A549 (cell line): ENCODE measurements at regions not wholly inside any gene's neighbourhood (a gene's known extent, or its start where the extent isn't known, plus 50 kb on each side); places are given as distances from the start of the nearest gene placed in this dataset.

Experiments
- ATAC-seq, 2 experiments: fragments of 200-7000 bp in 1 of 2; fragments of >200 bp in 1 of 2; cut with Nextera tagmentation in 1 of 2; cut with Tn5 transposase in 1 of 2; 3 replicates each; pipeline versions ENCODE4 v1.8.0 to v1.9.1; 2018 to 2020; ENCODE audit warnings: mild to moderate bottlenecking in 1 of 2, moderate library complexity in 1 of 2
- CTCF ChIA-PET: fragments of 300-600 bp; sonication (Branson Sonifier 250); formaldehyde crosslinking; extraction: SDS; loops from one replicate; lab custom pipeline; 2021; ENCODE audit warnings: antibody characterized with exemption, inconsistent platforms; lab: Yijun Ruan, JAX
- POLR2A ChIA-PET: fragments of 350-600 bp; formaldehyde crosslinking; extraction: SDS; loops from one replicate; lab custom pipeline; 2021; ENCODE audit warnings: antibody characterized with exemption, inconsistent platforms; lab: Yijun Ruan, JAX
- DNase-seq, 2 experiments: peaks; one replicate each; pipeline versions ENCODE4 v3.0.0 to v3.0.0-alpha.2; 2011 to 2016; ENCODE audit warnings: low read depth in 1 of 2, low spot score in 1 of 2
- FAIRE-seq: peaks from 2 replicates; lab custom pipeline; 2011; peaks lifted over from hg19 to GRCh38; lab: Jason Lieb, UNC
- H3K27ac ChIP-seq, 2 experiments: fragments of >200 bp; sonication (Bioruptor Twin); formaldehyde crosslinking; 3 replicates each; pipeline ENCODE4 v1.5.1; 2016 to 2017
- H3K4me1 ChIP-seq: fragments of >200 bp; sonication (Bioruptor Twin); formaldehyde crosslinking; 3 replicates; pipeline ENCODE4 v1.6.1; 2016
- H3K4me2 ChIP-seq: fragments of >200 bp; sonication (Bioruptor Twin); formaldehyde crosslinking; 3 replicates; pipeline ENCODE4 v1.6.1; 2016
- H3K4me3 ChIP-seq: fragments of >200 bp; sonication (Bioruptor Twin); formaldehyde crosslinking; 3 replicates; pipeline ENCODE4 v1.5.1; 2016
- H3K9me3 ChIP-seq: fragments of >200 bp; sonication (Bioruptor Twin); formaldehyde crosslinking; 3 replicates; pipeline ENCODE4 v1.6.1; 2016
- CEBPB ChIP-seq, 2 experiments: fragments of >200 bp in 1 of 2; sonication (Bioruptor Twin) in 1 of 2; formaldehyde crosslinking in 1 of 2; IDR thresholded peaks; 2 replicates each; pipeline ENCODE4 v1.6.1; 2012 to 2016
- CHD4 ChIP-seq: fragments of 200-600 bp; sonication (generic); IDR thresholded peaks from 2 replicates; pipeline ENCODE4 v1.6.1; 2016; ENCODE audit warnings: antibody characterized with exemption, mild to moderate bottlenecking, borderline replicate concordance
- HEYL ChIP-seq: fragments of 250-450 bp; sonication (Bioruptor Pico); IDR thresholded peaks from 2 replicates; pipeline ENCODE4 v1.8.0; 2021; ENCODE audit warnings: mild to moderate bottlenecking, moderate library complexity
- HOXA7 ChIP-seq: fragments of 250-450 bp; sonication (Bioruptor Pico); IDR thresholded peaks from 2 replicates; pipeline ENCODE4 v1.5.0; 2020; ENCODE audit warnings: mild to moderate bottlenecking, moderate library complexity
- KDM5A ChIP-seq: fragments of 200-600 bp; sonication (generic); IDR thresholded peaks from 2 replicates; pipeline ENCODE4 v1.6.1; 2016; ENCODE audit warnings: antibody characterized with exemption, mild to moderate bottlenecking
- MAFK ChIP-seq: fragments of 450-650 bp; IDR thresholded peaks from 2 replicates; pipeline ENCODE4 v1.6.1; 2014; ENCODE audit not compliant: partially characterized antibody
- MYC ChIP-seq: IDR thresholded peaks from 2 replicates; pipeline ENCODE4 v1.6.1; 2012; ENCODE audit warnings: mild to moderate bottlenecking, inconsistent platforms, low read length, improper control_type of control experiment, borderline replicate concordance
- NFE2L2 ChIP-seq: fragments of 150-350 bp; conservative IDR thresholded peaks from 2 replicates; pipeline ENCODE4 v1.6.1; 2014; ENCODE audit warnings: low read length
- NPAS2 ChIP-seq: fragments of 250-450 bp; sonication (Bioruptor Pico); IDR thresholded peaks from 2 replicates; pipeline ENCODE4 v1.8.0; 2022; ENCODE audit warnings: mild to moderate bottlenecking, moderate library complexity, borderline replicate concordance
- POLR2AphosphoS2 ChIP-seq: conservative IDR thresholded peaks from 2 replicates; pipeline ENCODE4 v1.6.1; 2012; ENCODE audit warnings: low read length, improper control_type of control experiment, inconsistent platforms
- RFX5 ChIP-seq: fragments of 450-650 bp; IDR thresholded peaks from 2 replicates; pipeline ENCODE4 v1.7.1; 2014; ENCODE audit warnings: antibody characterized with exemption, mild to moderate bottlenecking, moderate library complexity
- SREBF2 ChIP-seq: fragments of 450-650 bp; IDR thresholded peaks from 2 replicates; pipeline ENCODE4 v1.6.1; 2014; ENCODE audit warnings: mild to moderate bottlenecking, moderate library complexity
- TP53 ChIP-seq: fragments of 250-450 bp; sonication (Bioruptor Pico); IDR thresholded peaks from 2 replicates; pipeline ENCODE4 v1.5.0; 2021; ENCODE audit warnings: mild to moderate bottlenecking, moderate library complexity
- ZC3H11A ChIP-seq: fragments of 450-650 bp; IDR thresholded peaks from 2 replicates; pipeline ENCODE4 v1.6.1; 2014; ENCODE audit warnings: antibody characterized with exemption, mild to moderate bottlenecking
- ZFP36 ChIP-seq: fragments of 450-650 bp; IDR thresholded peaks from 2 replicates; pipeline ENCODE4 v1.6.1; 2014; ENCODE audit warnings: borderline replicate concordance; ENCODE audit not compliant: partially characterized antibody
- ZNF302 ChIP-seq: fragments of 250-450 bp; sonication (Bioruptor Pico); IDR thresholded peaks from 2 replicates; pipeline ENCODE4 v1.9.0; 2021; ENCODE audit warnings: inconsistent platforms, mild to moderate bottlenecking, moderate library complexity
- WGBS: methylation state at CpG from one replicate; pipeline ENCODE4 v1.1.6; 2017; ENCODE audit errors: missing lambda C conversion rate; 5-methylcytosine and 5-hydroxymethylcytosine counted together
- TF ChIP-seq, protein P1 (sequence below): fragments of 250-450 bp; sonication (Bioruptor Pico); IDR thresholded peaks from 2 replicates; pipeline ENCODE4 v1.5.0; 2021; ENCODE audit warnings: mild to moderate bottlenecking, moderate library complexity, borderline replicate concordance
- TF ChIP-seq, protein P2 (sequence below): fragments of >200 bp; sonication (Bioruptor Twin); formaldehyde crosslinking; IDR thresholded peaks from 3 replicates; pipeline ENCODE4 v1.6.1; 2016
- TF ChIP-seq, protein P3 (sequence below): fragments of >200 bp; sonication (Bioruptor Twin); formaldehyde crosslinking; IDR thresholded peaks from 3 replicates; pipeline ENCODE4 v1.5.1; 2016
- TF ChIP-seq, protein P4 (sequence below): fragments of 200-600 bp; sonication (generic); IDR thresholded peaks from 2 replicates; pipeline ENCODE4 v1.6.1; 2016; ENCODE audit warnings: antibody characterized with exemption, mild to moderate bottlenecking, moderate library complexity

DNA sequence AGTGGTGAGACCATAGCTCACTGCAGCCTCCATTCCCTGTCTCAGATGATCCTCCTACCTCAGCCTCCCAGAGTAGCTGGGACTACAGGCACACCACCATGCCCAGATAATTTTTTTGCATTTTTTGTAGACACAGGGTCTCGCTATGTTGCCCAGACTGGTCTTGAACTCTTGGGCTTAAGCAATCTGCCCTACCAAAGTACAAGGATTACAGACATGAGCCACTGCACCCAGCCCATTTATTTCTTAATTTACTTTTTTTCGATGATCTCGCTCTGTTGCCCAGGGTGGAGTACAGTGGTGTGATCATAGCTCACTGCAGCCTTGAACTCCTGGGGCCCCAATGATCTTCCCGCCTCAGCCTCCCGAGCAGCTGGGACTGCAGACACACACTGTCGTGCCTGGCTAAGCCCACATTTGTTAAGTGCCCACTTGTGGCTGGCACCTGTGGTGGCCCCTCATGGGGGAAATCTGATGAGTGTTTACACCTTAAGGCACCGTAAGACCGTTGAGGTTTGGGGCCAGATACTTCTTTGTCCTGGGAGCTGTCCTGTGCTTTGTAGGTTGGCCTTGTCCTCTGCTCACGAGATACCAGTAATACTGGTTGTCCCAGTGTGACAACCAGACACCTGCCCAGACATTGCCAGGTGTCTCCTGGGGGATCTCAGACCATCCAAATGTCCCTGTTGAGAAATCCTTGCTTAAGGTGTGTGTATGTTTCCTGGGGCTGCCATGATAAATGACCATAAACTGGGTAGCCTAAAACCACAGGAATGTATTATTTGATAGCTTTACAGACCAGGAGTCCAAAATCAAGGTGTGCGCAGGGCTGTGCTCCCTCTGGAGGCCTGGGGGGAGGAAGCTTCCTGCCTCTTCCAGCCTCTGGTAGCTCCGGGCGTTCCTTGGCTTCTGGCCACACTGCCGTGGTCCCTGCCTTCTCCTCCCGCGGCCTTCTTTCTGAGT, 141.4 kb upstream of the GSE1 start (continued):
- TF ChIP-seq, protein P1, sequence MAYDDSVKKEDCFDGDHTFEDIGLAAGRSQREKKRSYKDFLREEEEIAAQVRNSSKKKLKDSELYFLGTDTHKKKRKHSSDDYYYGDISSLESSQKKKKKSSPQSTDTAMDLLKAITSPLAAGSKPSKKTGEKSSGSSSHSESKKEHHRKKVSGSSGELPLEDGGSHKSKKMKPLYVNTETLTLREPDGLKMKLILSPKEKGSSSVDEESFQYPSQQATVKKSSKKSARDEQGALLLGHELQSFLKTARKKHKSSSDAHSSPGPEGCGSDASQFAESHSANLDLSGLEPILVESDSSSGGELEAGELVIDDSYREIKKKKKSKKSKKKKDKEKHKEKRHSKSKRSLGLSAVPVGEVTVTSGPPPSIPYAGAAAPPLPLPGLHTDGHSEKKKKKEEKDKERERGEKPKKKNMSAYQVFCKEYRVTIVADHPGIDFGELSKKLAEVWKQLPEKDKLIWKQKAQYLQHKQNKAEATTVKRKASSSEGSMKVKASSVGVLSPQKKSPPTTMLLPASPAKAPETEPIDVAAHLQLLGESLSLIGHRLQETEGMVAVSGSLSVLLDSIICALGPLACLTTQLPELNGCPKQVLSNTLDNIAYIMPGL: no peak
- no peak for TF ChIP-seq TP53 (CRISPR knock-in tag)
- no peak for TF ChIP-seq CHD4
- no peak for TF ChIP-seq MYC
- TF ChIP-seq ZFP36: no peak
- TF ChIP-seq MAFK: no peak
- TF ChIP-seq RFX5: no peak

DNA sequence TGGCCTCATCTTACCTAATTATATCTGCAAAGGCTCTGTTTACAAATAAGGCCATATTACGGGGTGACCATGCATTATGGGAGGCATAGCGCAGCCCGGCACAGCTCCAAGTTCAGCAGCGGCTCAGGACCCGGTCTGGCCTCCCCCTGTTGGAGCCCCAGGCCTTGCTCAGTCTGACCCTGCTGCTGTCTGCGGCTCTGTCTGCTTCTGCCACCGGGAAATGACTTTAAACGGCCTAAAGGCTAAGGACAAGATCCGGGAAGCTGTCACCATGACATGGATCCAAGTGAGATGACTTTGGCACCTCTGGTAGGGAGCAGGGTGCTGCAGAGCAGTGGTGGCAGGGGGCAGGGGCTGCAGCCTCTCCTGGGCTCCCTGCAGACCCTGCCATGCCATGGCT, 140.6 kb upstream of the GSE1 start:
- Histone ChIP-seq H3K27ac (no peak overlapping the region), H3K4me3 (no peak overlapping the region), H3K4me1 (no peaks in the 10 kb centered on the region), H3K4me2 (no peak overlapping the region), H3K9me3 (no peaks in the 10 kb centered on the region)
- no peak for DNase-seq
- CTCF ChIA-PET: interaction anchor here (0.9 to 5.2 kb wide), 11 partner anchors 12 to 138 kb away, joined by 3 to 27 read pairs (median 4); no protein-coding TSS in a partner anchor
- WGBS: 82% methylated on average over 6 of the region's 9 CpGs
- FAIRE-seq: no peak
- POLR2A ChIA-PET: no interaction called here
- TF ChIP-seq KDM5A (no peak), CEBPB (IDR thresholded peaks at IDR 0.05) (no peak), ZFP36 (no peak), ZNF302 (CRISPR knock-in tag) (no peak), SREBF2 (no peak), HEYL (CRISPR knock-in tag) (no peak), NPAS2 (CRISPR knock-in tag) (no peak), POLR2AphosphoS2 (no peak), NFE2L2 (no peak), ZC3H11A (no peak), HOXA7 (CRISPR knock-in tag) (no peak)
- TF ChIP-seq, protein P2, sequence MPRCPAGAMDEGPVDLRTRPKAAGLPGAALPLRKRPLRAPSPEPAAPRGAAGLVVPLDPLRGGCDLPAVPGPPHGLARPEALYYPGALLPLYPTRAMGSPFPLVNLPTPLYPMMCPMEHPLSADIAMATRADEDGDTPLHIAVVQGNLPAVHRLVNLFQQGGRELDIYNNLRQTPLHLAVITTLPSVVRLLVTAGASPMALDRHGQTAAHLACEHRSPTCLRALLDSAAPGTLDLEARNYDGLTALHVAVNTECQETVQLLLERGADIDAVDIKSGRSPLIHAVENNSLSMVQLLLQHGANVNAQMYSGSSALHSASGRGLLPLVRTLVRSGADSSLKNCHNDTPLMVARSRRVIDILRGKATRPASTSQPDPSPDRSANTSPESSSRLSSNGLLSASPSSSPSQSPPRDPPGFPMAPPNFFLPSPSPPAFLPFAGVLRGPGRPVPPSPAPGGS: no peak
- TF ChIP-seq, protein P3, sequence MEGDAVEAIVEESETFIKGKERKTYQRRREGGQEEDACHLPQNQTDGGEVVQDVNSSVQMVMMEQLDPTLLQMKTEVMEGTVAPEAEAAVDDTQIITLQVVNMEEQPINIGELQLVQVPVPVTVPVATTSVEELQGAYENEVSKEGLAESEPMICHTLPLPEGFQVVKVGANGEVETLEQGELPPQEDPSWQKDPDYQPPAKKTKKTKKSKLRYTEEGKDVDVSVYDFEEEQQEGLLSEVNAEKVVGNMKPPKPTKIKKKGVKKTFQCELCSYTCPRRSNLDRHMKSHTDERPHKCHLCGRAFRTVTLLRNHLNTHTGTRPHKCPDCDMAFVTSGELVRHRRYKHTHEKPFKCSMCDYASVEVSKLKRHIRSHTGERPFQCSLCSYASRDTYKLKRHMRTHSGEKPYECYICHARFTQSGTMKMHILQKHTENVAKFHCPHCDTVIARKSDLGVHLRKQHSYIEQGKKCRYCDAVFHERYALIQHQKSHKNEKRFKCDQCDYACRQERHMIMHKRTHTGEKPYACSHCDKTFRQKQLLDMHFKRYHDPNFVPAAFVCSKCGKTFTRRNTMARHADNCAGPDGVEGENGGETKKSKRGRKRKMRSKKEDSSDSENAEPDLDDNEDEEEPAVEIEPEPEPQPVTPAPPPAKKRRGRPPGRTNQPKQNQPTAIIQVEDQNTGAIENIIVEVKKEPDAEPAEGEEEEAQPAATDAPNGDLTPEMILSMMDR: no peak
- TF ChIP-seq, protein P4, sequence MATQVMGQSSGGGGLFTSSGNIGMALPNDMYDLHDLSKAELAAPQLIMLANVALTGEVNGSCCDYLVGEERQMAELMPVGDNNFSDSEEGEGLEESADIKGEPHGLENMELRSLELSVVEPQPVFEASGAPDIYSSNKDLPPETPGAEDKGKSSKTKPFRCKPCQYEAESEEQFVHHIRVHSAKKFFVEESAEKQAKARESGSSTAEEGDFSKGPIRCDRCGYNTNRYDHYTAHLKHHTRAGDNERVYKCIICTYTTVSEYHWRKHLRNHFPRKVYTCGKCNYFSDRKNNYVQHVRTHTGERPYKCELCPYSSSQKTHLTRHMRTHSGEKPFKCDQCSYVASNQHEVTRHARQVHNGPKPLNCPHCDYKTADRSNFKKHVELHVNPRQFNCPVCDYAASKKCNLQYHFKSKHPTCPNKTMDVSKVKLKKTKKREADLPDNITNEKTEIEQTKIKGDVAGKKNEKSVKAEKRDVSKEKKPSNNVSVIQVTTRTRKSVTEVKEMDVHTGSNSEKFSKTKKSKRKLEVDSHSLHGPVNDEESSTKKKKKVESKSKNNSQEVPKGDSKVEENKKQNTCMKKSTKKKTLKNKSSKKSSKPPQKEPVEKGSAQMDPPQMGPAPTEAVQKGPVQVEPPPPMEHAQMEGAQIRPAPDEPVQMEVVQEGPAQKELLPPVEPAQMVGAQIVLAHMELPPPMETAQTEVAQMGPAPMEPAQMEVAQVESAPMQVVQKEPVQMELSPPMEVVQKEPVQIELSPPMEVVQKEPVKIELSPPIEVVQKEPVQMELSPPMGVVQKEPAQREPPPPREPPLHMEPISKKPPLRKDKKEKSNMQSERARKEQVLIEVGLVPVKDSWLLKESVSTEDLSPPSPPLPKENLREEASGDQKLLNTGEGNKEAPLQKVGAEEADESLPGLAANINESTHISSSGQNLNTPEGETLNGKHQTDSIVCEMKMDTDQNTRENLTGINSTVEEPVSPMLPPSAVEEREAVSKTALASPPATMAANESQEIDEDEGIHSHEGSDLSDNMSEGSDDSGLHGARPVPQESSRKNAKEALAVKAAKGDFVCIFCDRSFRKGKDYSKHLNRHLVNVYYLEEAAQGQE: no peak
- TF ChIP-seq, all 56 proteins: peak for 0
- ATAC-seq: no peak
